Pons (tissue), 1 donor: ENCODE measurements at regions not wholly inside any gene's neighbourhood (a gene's known extent, or its start where the extent isn't known, plus 50 kb on each side); places are given as distances from the start of the nearest gene placed in this dataset.
A peak's percentile ranks its signal among the peaks of the same experiment; 100 is the strongest.

Experiments used
- DNase-seq: peaks from one replicate; pipeline ENCODE4 v3.0.0-alpha.2; 2016; ENCODE audit warnings: low spot score

DNA sequence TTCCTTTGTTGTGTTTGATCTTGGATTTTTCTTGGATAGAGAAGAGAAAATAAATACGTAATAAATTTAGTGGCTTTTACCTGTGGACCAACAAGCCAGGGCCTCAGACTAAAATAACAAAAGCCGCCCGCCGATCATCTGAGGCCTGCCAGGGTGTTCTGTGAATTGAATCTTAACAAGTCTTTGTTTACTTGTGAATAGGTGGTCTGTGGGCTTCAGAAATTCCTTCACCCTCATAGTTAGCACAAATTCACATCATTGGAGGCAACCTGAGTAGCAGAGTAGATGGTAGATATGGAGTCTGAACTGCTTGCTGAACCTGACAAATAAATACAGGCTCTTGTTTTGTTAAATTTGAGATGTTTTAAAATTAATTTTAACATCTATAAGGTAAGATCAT lies 176.3 kb upstream of the MTNR1B start:
- DNase-seq = no peak

DNA sequence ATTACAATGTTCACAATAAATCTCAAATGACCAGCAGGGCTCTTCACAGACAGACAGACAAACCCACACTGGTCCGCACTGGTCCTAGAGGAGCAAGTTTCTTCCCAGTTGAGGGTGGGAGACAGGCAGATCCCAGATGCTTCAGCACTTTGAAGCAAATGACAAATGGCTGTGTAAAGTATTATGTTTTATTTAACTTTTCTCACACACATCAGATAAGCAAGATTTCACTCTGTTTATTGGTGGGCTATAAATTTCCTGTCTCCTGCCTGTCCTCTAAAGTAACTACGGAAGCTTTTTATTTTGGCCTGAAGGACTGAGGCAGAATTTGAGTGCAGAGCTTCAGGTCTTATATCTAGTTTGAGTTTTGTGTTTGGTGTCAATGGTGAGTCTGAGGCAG lies 174.7 kb upstream of the MTNR1B start:
- DNase-seq = no peak

DNA sequence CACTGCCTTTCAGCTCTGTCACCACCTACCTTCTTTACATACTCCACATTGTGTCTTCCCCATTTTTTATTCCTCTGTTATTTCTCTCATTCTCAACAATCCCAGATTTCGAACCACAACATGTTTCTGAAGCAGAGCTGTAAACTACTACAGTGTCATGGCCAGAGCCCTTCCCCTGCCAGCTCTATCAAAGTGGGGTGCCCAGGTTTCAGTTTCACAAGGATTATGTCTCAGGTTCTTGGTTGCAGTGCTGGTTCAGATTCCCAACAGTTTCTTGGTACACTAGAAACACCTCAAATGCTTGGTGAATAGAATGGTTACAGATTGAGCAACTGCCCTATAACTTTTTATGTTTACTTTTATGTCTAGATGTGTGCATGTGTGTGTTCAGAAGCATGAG lies 172.7 kb upstream of the MTNR1B start:
- DNase-seq = no peak

DNA sequence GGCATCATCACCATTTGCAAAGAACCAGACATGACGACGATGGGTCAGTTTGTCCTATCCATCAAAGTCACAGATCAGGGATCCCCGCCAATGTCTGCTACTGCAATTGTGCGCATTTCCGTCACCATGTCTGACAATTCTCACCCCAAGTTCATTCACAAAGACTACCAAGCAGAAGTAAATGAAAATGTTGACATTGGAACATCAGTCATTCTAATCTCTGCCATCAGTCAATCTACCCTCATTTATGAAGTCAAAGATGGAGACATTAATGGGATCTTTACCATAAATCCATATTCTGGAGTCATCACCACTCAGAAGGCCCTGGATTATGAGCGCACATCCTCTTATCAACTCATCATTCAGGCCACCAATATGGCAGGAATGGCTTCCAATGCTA lies 171.6 kb upstream of the MTNR1B start:
- no peak for DNase-seq

DNA sequence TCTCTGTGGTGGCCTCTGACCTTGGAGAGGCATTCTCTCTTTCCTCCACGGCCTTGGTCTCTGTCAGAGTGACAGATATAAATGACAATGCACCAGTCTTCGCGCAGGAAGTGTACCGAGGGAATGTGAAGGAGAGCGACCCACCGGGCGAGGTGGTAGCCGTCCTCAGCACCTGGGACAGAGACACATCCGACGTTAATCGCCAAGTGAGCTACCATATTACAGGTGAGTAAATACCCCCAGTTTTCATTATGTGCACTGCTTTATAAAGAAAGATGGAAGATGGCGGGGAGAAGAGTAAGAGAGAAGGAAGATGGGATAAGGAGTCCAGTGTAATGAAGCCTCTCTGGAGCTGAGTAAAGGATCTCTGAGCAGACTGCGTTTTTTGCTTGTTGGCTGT lies 167.8 kb upstream of the MTNR1B start:
- no peak for DNase-seq

DNA sequence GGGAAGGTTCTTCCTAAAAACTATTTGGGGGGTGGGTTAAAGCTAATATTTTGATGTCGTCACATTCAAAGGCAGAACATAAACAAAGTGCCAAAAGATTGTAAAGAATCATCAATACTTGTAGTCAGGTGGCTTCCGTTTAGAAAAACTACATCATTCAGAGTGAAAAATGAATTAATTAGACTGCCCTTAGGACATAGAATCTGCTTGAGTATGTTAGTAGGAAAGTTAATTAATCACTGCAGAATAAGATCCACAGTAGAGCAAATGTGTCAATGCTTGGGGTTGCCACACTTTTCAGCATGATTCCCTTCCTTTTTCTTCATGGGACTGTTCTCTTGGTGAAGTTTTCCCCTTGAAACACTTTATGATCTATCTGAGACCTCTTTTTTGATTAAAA lies 166.8 kb upstream of the MTNR1B start:
- DNase-seq = no peak

DNA sequence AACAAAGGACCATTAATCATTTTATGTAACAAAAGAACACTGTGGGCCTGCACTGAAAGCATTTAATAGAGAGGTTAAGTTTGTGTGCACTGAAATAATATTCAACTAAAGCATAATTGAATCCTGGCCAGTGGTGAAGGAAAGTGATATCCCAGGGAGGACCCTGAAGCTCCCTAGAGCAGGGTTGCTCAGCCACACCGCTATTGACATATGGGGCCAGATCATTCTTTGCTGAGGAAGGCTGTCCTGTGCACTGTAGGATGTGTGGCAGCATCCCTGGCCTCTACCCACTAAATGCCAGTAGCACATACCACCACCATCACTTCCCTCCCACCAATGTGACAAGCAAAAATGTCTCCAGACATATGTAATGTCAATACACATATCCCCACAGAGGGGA lies 166.1 kb upstream of the MTNR1B start:
- DNase-seq = peak; percentile 14

DNA sequence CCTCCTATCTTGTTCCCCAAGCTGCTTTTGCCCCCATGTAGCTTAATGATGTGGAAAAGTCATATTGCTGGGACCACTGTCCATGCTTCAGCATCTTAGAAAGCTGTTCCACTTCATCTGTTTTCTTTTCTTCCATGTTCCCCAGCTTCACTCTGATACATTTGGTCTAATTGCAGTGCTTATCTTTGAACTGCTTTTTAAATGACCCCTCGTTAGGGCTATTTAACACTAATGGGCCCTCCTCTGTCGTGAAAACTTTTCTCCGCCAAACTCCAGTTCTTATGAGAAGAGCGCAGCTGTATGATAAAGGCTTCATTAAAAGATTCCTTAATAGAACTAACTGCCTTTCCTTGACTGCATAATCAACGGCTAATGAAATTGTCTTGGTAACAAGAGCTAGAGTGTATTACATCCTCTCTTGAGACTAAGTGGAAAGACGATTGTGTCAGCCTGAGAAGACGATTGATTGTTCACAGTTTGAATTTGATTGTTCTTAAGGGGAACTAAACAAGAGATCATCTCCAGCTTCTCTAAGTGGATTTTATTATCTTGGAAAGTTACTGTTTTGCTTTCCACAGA lies 165.0 kb upstream of the MTNR1B start:
- no peak for DNase-seq

DNA sequence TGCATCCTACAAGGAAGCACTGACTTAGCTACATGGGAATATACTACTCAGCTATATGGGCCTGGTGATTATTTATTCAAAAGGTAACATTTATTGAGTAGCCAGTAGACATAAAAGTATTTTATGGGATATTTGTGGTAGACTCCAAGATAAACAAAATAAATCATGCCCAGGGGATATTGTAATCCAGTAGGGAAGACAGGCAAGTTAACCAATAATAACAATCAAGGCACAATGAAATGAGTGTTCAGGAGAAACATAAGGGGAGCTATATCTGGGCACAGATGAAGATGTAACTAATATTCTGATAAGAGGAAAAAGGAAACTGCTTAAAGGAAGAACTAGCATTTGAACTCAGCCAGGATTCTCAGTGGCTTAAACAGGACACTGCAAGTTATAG lies 161.4 kb upstream of the MTNR1B start:
- DNase-seq = no peak

DNA sequence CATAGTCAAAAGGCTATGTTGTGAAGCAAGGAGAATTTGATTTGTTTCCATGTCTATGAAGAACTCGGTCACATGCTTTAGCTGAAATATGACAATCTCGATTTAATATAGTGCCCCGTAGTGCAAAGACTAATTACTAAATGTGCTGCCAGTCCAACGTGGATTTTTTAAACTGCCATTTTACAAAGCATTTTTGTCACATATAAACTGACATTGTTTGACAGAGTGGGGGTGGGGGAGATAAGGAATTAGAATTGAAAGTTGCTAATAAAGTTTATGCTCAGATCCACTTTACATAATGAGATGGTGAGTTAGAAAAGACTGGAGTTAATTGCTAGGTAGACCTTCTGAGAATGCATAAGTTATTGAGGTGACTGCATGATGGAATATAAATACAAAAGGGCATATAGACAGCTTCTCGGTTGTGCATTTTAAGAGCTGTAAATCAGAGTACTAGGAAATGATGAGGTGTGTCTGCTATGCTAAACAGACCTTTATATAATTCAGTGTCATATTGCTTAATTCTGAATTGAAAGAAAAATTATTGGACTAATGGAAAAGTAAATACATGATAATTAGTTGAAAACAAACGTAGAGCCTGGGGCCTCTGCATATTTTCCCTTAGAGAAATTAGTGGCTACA lies 158.9 kb upstream of the MTNR1B start:
- no peak for DNase-seq

DNA sequence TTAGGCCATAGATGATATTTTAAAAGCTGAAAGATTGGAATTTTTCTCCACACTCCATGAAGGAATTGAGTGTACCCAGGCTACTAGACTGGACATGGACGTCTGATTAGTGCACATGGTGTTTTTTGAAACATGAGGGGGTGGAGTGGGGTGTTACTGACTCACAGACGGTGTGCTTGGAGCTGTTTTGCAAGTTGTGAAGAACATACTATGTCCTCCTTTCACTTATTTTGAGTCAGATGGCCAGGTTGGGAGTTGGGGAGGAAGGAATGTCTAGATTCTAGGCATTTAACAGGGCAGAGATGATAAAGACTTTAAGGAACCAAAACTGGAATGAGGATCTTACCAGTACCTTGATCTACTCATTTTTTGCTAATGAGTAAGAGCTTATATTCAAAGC lies 158.1 kb upstream of the MTNR1B start:
- DNase-seq = no peak

DNA sequence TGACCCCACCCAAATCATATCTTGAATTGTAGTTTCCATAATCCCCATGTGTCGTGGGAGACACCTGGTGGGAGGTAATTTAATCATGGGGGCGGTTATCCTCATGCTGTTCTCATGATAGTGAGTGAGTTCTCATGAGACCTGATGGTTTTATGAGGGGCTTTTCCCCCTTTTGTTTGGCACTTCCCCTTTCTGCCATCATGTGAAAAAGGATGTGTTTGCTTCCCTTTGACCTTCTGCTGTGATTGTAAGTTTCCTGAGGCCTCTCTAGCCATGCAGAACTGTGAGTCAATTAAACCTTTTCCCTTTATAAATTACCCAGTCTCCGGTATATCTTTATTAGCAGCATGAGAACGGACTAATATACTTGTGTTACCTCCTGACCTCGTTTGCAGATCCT lies 156.6 kb upstream of the MTNR1B start:
- no peak for DNase-seq

DNA sequence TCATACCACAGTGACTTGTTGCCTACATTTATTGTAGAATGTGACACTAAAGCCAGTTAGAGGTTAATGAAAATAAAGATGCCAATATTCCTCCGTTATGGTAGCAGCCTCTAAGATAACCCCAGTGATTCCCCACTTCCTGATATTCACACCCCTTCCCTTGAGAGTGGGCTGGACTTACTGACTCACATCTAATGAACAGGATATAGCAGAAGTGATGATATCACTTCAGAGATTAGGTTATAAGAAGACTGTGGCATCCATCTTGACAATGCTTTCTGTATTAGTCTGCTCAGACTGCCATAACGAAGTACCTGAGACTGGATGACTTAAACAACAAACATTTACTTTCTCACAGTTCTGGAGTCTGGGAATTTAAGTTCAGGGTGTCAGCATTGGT lies 149.6 kb upstream of the MTNR1B start:
- DNase-seq = no peak

DNA sequence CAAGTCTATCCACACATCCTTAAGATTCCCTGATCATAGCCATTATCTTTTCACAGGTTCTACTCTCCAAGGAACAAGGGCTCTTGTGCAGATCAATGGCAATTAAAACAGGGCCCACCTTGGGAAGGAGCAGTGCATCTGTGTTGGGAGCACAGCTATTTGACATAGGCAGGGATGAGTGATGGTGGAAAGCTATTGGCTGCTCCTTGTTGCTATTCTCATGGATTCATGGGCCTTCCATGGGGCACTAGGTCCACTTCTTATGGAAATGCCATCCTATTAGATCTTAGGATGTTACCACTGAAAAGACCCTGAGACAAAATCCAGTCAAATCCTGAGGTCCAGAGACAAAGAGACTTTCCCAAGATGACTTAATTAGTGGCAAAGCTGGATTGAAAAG lies 148.6 kb upstream of the MTNR1B start:
- DNase-seq = no peak

DNA sequence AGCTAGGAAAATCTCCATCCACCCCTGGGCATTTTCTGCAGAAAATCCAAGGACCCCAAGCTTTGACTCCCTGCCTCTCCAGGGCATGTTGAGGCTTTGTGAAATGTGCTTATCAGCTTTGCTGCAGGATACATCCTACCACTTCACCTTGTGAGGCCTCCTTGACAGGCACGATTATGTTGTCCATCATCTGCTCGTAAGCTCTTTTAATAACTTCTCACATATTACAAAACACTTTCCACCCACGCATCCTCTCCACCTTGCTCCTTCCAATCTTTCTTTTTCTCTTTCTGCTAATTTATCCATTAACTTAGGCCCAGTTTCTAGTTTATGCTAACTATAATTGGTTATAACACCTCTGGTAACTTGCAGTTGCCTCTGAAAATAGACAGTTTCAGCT lies 147.0 kb upstream of the MTNR1B start:
- no peak for DNase-seq

DNA sequence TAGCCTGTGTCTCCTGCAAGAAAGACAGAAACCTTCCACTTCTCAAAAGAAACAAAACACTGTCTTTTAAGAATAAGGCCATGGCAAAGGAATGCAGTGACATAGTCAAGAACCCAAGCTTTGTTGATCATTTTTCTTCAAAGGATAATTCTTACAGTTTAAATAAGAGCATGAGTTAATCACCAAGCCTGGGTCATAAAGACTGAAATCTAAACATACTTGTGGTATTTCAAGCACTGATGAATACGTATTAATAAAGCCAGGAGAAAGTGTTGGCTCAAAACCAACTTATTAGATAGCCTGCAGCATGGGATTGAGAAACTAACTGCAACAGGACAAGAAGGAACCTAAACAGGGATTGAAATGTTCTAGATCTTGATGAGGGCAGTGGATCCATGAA lies 143.3 kb upstream of the MTNR1B start:
- no peak for DNase-seq

DNA sequence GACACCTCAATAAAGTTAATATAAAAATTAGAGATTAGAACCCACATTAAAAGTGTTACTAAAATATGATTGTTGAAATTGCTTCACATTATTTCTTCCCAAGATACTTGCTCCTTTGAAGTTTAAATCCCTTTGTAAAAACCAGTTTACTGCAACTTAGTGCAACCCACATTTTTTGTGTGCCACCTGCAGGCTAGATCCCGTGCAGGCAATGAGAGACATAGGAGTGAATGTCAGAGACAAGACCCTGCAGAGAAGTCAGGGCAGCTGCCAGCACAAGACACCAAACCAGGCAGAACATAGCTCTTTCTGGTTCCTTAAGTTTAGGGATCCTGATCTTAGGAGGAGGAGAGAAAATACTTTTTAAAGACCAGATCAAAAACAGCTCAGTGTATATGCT lies 142.8 kb upstream of the MTNR1B start:
- DNase-seq = no peak

DNA sequence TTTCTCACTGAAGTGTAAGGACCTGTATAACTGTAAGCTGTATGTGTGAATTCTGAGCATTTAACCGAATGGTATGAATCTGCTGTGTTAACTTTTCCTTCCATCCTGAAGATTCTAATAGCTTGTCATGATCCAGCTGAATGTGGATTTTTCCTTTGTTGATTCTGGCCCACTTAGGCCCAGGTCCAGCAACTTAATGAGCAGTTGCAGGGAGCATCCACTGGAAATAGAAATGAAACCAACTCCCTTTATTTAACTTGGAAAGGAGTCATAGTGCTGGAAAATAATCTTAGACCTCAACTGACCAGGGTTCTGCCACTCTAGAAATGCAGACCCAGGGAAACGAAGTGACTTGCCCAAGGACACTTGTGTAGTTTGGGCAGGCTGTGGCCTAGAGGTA lies 142.3 kb upstream of the MTNR1B start:
- no peak for DNase-seq

DNA sequence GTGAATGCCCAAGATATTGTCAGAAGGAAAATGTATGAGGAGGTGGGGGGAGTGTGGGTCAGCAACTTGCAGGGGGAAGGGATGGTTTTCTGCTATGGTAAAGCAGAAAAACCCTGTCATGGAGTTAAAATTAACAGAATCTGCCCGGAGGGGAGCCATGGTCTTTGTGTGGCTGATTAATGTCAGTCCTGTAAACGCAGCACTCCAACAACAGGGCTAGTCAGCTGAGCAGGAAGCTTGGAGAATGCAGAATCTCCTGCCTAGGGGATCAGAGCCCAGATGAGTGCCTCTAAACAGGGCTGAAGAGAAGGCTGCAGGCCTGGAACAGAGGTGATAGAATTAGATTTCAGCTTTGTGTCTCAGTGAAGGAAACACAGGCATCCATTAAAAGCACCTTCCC lies 140.9 kb upstream of the MTNR1B start:
- no peak for DNase-seq

DNA sequence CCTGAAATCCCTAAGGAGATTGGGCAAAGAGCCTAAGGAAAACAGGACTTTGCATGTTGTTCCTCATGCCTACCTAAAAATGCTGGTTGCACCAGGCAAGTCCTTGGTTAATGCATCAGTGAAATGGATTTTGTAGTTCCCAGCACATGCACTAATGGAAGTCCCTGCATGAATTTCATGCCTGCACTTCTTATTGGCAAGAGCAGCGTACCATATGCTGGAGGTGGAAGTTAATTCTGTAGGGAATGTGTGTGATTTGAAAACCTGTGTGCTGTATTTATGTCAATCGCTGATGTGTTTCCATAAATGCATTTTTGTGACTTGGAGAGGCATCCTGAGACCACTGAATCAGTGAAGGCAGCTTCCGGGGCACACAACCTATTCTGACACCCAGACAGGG lies 140.3 kb upstream of the MTNR1B start:
- no peak for DNase-seq

DNA sequence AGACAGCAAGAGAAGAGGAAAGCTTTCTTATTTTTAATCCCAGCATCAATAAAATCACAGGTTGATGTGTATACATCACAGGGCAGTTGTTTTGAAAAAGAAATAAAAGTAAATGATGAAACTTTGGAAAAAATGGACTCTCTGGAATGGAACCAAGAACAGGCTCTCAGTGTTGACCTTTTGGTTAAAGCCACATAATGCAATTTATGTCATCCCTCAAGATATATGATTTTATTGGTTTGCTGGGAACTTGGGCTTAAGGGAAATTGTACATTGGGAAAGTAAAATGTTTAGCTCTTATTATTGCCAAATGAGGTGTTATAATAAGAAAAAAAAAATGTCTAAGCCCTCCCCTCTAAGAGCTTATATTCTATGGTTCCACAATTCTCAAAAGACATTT lies 139.8 kb upstream of the MTNR1B start:
- no peak for DNase-seq

DNA sequence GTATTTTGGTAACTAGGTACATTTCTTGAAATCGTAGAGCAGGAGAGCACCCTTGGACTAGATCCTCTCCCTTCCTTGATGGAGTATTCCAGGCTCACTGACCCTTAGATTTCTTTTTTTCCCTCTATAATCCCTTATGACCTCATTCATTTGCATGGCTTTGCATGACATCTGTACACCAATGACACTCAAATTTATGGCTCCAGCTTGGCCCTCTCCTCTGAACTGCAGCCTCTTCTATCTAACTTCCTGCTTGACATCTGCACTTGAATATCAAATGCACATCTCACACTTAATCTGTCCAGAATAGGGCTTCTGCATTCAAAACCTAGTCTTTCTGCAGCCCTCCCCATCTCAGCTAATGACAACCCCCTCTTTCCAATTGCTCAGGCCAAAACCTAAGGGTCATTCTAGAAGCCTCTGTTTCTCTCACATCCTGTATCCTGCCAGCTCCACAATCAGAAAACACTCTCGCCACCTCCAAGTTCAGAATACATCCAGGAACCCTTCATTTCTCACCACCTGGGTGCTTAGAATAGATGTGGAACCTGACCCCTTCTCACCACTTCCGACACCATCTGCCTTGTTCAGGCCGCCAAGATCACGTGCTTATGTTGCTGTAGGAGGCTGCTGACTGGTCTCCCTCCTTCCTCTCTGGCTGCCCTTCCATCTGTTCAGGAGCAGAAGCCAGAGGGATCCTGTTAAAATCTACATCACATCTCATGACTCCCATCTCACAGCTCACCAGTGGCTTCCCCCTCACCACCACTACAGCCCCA lies 138.9 kb upstream of the MTNR1B start:
- no peak for DNase-seq

DNA sequence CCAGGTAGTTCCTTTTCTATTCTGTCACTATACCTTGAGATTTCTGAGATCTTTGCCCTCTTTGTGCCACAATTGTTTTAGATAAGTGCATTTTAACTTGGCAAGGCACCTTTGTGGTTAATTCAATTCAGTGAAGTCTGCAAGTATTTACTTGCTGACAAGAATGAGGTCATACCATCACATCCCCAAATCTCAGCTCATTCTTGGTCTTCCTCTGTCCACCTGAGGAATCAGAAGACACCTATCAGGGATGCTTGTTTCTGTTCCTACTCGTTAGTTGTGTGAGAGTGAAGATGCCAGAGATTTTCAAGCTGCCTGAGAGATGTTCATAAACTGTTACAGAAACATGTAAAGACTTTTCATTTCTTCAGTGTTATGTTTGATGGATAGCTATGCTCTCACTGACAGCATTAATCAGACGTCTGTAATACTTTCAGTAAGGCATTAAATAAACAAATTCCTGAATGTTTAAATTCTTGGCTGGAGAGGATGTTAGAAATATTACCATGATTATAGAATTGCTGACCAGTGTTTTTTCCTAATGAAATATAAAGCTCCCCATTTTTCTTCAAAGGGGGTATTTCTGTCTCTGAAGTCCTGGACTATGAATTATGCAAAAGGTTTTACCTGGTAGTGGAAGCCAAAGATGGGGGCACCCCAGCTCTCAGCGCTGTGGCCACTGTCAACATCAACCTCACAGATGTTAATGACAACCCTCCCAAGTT lies 135.0 kb upstream of the MTNR1B start:
- no peak for DNase-seq
